SK-N-SH (cell line): ENCODE measurements at regions not wholly inside any gene's neighbourhood (a gene's known extent, or its start where the extent isn't known, plus 50 kb on each side); places are given as distances from the start of the nearest gene placed in this dataset.

Source experiments
- CTCF ChIA-PET: fragments of 300-600, 350-600 bp; formaldehyde crosslinking; extraction: SDS; loops from one replicate; lab custom pipeline; 2021; lab: Yijun Ruan, JAX
- POLR2A ChIA-PET: fragments of 350-600 bp; sonication (Branson Sonifier 250); formaldehyde crosslinking; extraction: SDS; loops from one replicate; lab custom pipeline; 2020; ENCODE audit warnings: antibody characterized with exemption, inconsistent platforms; lab: Yijun Ruan, JAX
- DNase-seq: peaks from one replicate; pipeline ENCODE4 v3.0.0; 2012
- H2AFZ ChIP-seq: fragments of 200-600 bp; sonication (generic); 2 replicates; pipeline ENCODE4 v1.8.1; 2016; ENCODE audit warnings: antibody characterized with exemption, mild to moderate bottlenecking, low read depth
- H3F3A ChIP-seq: fragments of 200-600 bp; sonication (generic); replicated peaks from 2 replicates; pipeline ENCODE3; 2016; ENCODE audit warnings: antibody characterized with exemption, mild to moderate bottlenecking; ENCODE audit not compliant: insufficient read depth
- H3K27ac ChIP-seq, 2 experiments: fragments of 200-500 bp in 1 of 2; fragments of 200-600 bp in 1 of 2; sonication (Bioruptor generic) in 1 of 2; sonication (generic), shearing (Covaris generic) in 1 of 2; 2 replicates each; pipeline versions ENCODE4 v1.5.1 to v1.6.1; 2014 to 2016; ENCODE audit warnings: low read depth in 2 of 2, inconsistent platforms in 1 of 2, low read length in 1 of 2, mild to moderate bottlenecking in 1 of 2, mixed read lengths in 1 of 2
- H3K27me3 ChIP-seq: fragments of 200-600 bp; sonication (generic), shearing (Covaris generic); 2 replicates; pipeline ENCODE4 v1.6.1; 2016; ENCODE audit warnings: mixed run types; ENCODE audit not compliant: insufficient read depth
- H3K36me3 ChIP-seq, 2 experiments: fragments of 200-500 bp in 1 of 2; fragments of 200-600 bp in 1 of 2; sonication (Bioruptor generic) in 1 of 2; sonication (generic) in 1 of 2; replicated peaks in 1 of 2; 2 replicates each; pipeline versions ENCODE3 to v1.5.1; 2014 to 2016; ENCODE audit warnings: low read length in 1 of 2, mild to moderate bottlenecking in 1 of 2; ENCODE audit not compliant: insufficient read depth in 2 of 2, control insufficient read depth in 1 of 2
- H3K4me1 ChIP-seq, 2 experiments: fragments of 200-500 bp in 1 of 2; fragments of 200-600 bp in 1 of 2; sonication (Bioruptor generic) in 1 of 2; sonication (generic), shearing (Covaris generic) in 1 of 2; 2 replicates each; pipeline versions ENCODE4 v1.5.1 to v1.6.1; 2014 to 2016; ENCODE audit warnings: low read depth in 1 of 2, low read length in 1 of 2, mixed run types in 1 of 2; ENCODE audit not compliant: insufficient read depth in 2 of 2, control insufficient read depth in 1 of 2
- H3K4me2 ChIP-seq: fragments of 200-600 bp; sonication (generic), shearing (Covaris generic); 2 replicates; pipeline ENCODE4 v1.6.1; 2017; ENCODE audit warnings: mixed run types
- H3K4me3 ChIP-seq, 2 experiments: fragments of 200-500 bp in 1 of 2; fragments of 200-600 bp in 1 of 2; sonication (Bioruptor generic) in 1 of 2; sonication (generic), shearing (Covaris generic) in 1 of 2; 2 replicates each; pipeline versions ENCODE4 v1.5.1 to v1.8.1; 2014 to 2016; ENCODE audit warnings: low read depth in 2 of 2, inconsistent platforms in 1 of 2, low read length in 1 of 2, mild to moderate bottlenecking in 1 of 2, mixed read lengths in 1 of 2, moderate library complexity in 1 of 2
- H3K79me2 ChIP-seq: fragments of 200-600 bp; sonication (generic); 2 replicates; pipeline ENCODE4 v1.8.1; 2017; ENCODE audit warnings: mild to moderate bottlenecking; ENCODE audit not compliant: insufficient read depth
- H3K9ac ChIP-seq: fragments of 200-600 bp; sonication (generic); 2 replicates; pipeline ENCODE4 v1.6.1; 2017; ENCODE audit warnings: mixed run types
- H3K9me2 ChIP-seq: fragments of 200-600 bp; sonication (generic); 2 replicates; pipeline ENCODE4 v1.6.1; 2017; ENCODE audit warnings: mixed run types
- H3K9me3 ChIP-seq: fragments of 200-600 bp; sonication (generic); 2 replicates; pipeline ENCODE4 v1.6.1; 2017; ENCODE audit warnings: mixed run types, mild to moderate bottlenecking, moderate library complexity
- H4K20me1 ChIP-seq: fragments of 200-600 bp; sonication (generic); 2 replicates; pipeline ENCODE4 v1.6.1; 2017; ENCODE audit warnings: mild to moderate bottlenecking, mixed run types; ENCODE audit not compliant: insufficient read depth
- CTCF ChIP-seq: fragments of 200-600 bp; sonication (generic); IDR thresholded peaks from 2 replicates; pipeline ENCODE4 v1.6.1; 2017; ENCODE audit warnings: antibody characterized with exemption, mild to moderate bottlenecking, moderate library complexity
- EZH2phosphoT487 ChIP-seq: fragments of 200-600 bp; sonication (generic); IDR thresholded peaks from 2 replicates; pipeline ENCODE4 v1.6.1; 2017; ENCODE audit warnings: low read depth, mixed run types, mild to moderate bottlenecking, antibody characterized with exemption, moderate library complexity, borderline replicate concordance
- GABPA ChIP-seq: IDR thresholded peaks from 2 replicates; pipeline ENCODE4 v1.4.0; 2012; ENCODE audit warnings: low read depth, mild to moderate bottlenecking
- MXI1 ChIP-seq: IDR thresholded peaks from 2 replicates; pipeline ENCODE4 v1.6.1; 2012; ENCODE audit warnings: mild to moderate bottlenecking, low read depth, low read length, improper control_type of control experiment
- NRF1 ChIP-seq: IDR thresholded peaks from 2 replicates; pipeline ENCODE4 v1.6.1; 2012; ENCODE audit warnings: low read depth, mild to moderate bottlenecking, low read length
- RAD21 ChIP-seq: IDR thresholded peaks from 2 replicates; pipeline ENCODE4 v1.6.1; 2012; ENCODE audit warnings: mild to moderate bottlenecking, low read length
- TCF12 ChIP-seq: IDR thresholded peaks from 2 replicates; pipeline ENCODE4 v1.4.0; 2012
- TEAD4 ChIP-seq: IDR thresholded peaks from 2 replicates; pipeline ENCODE4 v1.4.0; 2012; ENCODE audit warnings: mild to moderate bottlenecking, borderline replicate concordance; ENCODE audit not compliant: insufficient read depth
- USF2 ChIP-seq: fragments of 150-350 bp; IDR thresholded peaks from 2 replicates; pipeline ENCODE4 v1.6.1; 2017; ENCODE audit warnings: antibody characterized with exemption, low read length, low read depth, borderline replicate concordance
- YY1 ChIP-seq: IDR thresholded peaks from 2 replicates; pipeline ENCODE4 v1.4.0; 2012; ENCODE audit warnings: low read depth, mild to moderate bottlenecking
- WGBS: methylation state at CpG from one replicate; pipeline ENCODE4 v1.1.6; 2017; ENCODE audit warnings: low lambda C conversion rate; 5-methylcytosine and 5-hydroxymethylcytosine counted together
- TF ChIP-seq, protein P1 (sequence below): fragments of 150-350 bp; IDR thresholded peaks from 2 replicates; pipeline ENCODE4 v1.6.1; 2016; ENCODE audit warnings: mild to moderate bottlenecking, low read depth, low read length
- TF ChIP-seq, protein P2 (sequence below): IDR thresholded peaks from 2 replicates; pipeline ENCODE4 v1.4.0; 2012; ENCODE audit warnings: low read depth

DNA sequence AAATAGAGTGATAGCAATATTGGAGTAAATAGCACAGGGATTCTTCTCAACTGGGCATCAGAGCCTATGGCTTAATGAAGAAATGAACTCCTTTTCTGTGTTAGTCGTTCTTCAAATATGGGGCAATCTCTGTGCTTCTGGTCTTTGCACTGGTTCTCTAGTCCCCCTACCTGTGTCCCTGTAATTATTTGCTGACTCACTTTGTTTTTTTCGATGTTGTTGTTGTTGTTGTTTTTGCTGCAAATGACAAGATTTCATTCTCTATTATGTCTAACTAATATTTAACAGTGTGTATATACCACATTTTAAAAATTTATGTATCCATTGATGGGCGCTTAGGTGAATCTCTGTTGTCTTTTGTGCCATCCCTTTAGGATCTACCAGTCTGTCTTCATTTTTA lies 2137.8 kb upstream of the TENM3 start:
- no peaks in the 10 kb centered on the region for H3F3A ChIP-seq
- CTCF ChIA-PET: interaction anchor here (1.0 kb wide), 1 partner anchor 13 kb away, joined by 3 read pairs; no protein-coding TSS in a partner anchor
- TF ChIP-seq TEAD4: no peak
- TF ChIP-seq, all 33 proteins: peak for 0
- no peak for DNase-seq
- no peak overlapping the region for H3K9ac ChIP-seq
- POLR2A ChIA-PET: no interaction called here
- H3K4me3 ChIP-seq: no peak overlapping the region
- H4K20me1 ChIP-seq: no peaks in the 10 kb centered on the region
- no peak overlapping the region for H3K4me2 ChIP-seq
- no peaks in the 10 kb centered on the region for H3K36me3 ChIP-seq
- H3K9me3 ChIP-seq: no peaks in the 10 kb centered on the region
- no peaks in the 10 kb centered on the region; the same call in 1 of the 2 replicates for H3K27me3 ChIP-seq
- no peak overlapping the region for H3K27ac ChIP-seq
- no peaks in the 10 kb centered on the region for H3K4me1 ChIP-seq
- H3K79me2 ChIP-seq: no peaks in the 10 kb centered on the region
- WGBS: 0% methylated on average over 3 of the region's 3 CpGs
- H2AFZ ChIP-seq: no peak overlapping the region
- no peaks in the 10 kb centered on the region for H3K9me2 ChIP-seq

- Histone ChIP-seq H3K36me3 (no peaks in the 10 kb centered on the region), H3K9me3 (no peaks in the 10 kb centered on the region), H3K9ac (no peak overlapping the region), H3K4me3 (no peak overlapping the region), H3F3A (no peaks in the 10 kb centered on the region), H3K27ac (no peak overlapping the region), H3K4me1 (no peaks in the 10 kb centered on the region), H4K20me1 (no peaks in the 10 kb centered on the region), H3K9me2 (no peaks in the 10 kb centered on the region), H3K4me2 (no peak overlapping the region), H3K79me2 (no peaks in the 10 kb centered on the region), H3K27me3 (no peaks in the 10 kb centered on the region), H2AFZ (no peak overlapping the region)
- TF ChIP-seq NRF1 (no peak), MXI1 (no peak), TCF12 (no peak), RAD21 (no peak), YY1 (no peak), GABPA (no peak), USF2 (no peak), CTCF (no peak), EZH2phosphoT487 (no peak)
- TF ChIP-seq, protein P1, sequence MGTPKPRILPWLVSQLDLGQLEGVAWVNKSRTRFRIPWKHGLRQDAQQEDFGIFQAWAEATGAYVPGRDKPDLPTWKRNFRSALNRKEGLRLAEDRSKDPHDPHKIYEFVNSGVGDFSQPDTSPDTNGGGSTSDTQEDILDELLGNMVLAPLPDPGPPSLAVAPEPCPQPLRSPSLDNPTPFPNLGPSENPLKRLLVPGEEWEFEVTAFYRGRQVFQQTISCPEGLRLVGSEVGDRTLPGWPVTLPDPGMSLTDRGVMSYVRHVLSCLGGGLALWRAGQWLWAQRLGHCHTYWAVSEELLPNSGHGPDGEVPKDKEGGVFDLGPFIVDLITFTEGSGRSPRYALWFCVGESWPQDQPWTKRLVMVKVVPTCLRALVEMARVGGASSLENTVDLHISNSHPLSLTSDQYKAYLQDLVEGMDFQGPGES: no peak
- TF ChIP-seq, protein P2, sequence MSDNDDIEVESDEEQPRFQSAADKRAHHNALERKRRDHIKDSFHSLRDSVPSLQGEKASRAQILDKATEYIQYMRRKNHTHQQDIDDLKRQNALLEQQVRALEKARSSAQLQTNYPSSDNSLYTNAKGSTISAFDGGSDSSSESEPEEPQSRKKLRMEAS: no peak
- ChIA-PET POLR2A (no interaction called here), CTCF (no interaction called here)
- DNase-seq: no peak
- whole genome bisulfite sequencing: 2% methylated on average over 2 of the region's 2 CpGs
Measured at GRCh38 chr4:180106122-180106521, 2137.1 kb upstream of the TENM3 start.
